Motor neuron (in vitro differentiated cells): ENCODE measurements at regions not wholly inside any gene's neighbourhood (a gene's known extent, or its start where the extent isn't known, plus 50 kb on each side); places are given as distances from the start of the nearest gene placed in this dataset.

Source experiments
- ATAC-seq, 8 experiments: fragments of 200-7000 bp; cut with Tn5 transposase; replicated peaks in 6 of 8; 2 replicates each; pipeline ENCODE4 v1.8.0; 2021; ENCODE audit warnings: mild to moderate bottlenecking in 8 of 8, moderate library complexity in 8 of 8
- H3K27ac ChIP-seq, 2 donors: fragments of 250-450 bp; sonication (Bioruptor Pico); 2 replicates each; pipeline ENCODE4 v1.9.0; 2021; ENCODE audit warnings: antibody characterized with exemption in 2 of 2, mild to moderate bottlenecking in 2 of 2, moderate library complexity in 1 of 2
- H3K4me1 ChIP-seq, 2 donors: fragments of 250-450 bp; sonication (Bioruptor Pico); replicated peaks in 1 of 2; 2 replicates each; pipeline ENCODE4 v1.6.1; 2021; ENCODE audit warnings: antibody characterized with exemption in 2 of 2, mild to moderate bottlenecking in 2 of 2, moderate library complexity in 1 of 2
- H3K4me3 ChIP-seq, 5 donors: fragments of 250-450 bp; sonication (Bioruptor Pico); 2 replicates each; pipeline ENCODE4 v1.9.0; 2021; ENCODE audit warnings: antibody characterized with exemption in 5 of 5, mild to moderate bottlenecking in 5 of 5, moderate library complexity in 4 of 5
- WGBS, 10 experiments: fragments of 450-650 bp; shearing (Covaris generic); methylation state at CpG; one replicate each; pipeline ENCODE4 v1.0.0; 2022; 5-methylcytosine and 5-hydroxymethylcytosine counted together
- in situ Hi-C, 9 experiments: fragments of 400-800 bp; cut with MboI; loops; one replicate each; pipeline ENCODE4 v1.15.0; 2021; ENCODE audit warnings: low sequenced_read_pairs in 9 of 9, low pct_unique_long_range_greater_than_20kb in 2 of 9; ENCODE audit not compliant: unreplicated experiment in 9 of 9

DNA sequence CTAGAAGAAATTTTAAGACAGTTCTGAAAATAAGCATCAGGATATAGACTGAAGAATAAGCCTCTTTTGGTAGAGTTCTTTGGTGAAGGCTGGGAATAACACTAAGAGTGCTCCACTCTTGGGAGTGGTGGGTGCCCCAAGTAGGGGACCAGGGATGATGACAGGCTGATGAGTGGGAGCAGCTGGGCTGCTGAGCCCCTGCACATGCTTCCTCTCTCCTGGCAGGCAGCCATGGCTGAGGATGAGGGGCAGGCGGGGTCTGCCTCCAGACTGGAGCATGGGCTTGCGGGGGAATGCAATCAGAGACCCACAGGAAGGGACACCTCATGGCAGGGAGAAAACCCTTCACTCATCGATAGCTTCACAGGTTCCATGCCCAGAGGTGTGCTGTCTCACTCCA lies 72.6 kb upstream of the RORA start:
- 80 to 100% (median 100%) methylated on average over 1 of the region's 3 CpGs; no CpG with 5 or more reads in 7 of the 10 experiments for WGBS, 10 experiments
- in situ Hi-C loops: no loop called here
- H3K27ac ChIP-seq: no peak overlapping the region
- H3K4me3 ChIP-seq: no peak overlapping the region
- no peaks in the 10 kb centered on the region for H3K4me1 ChIP-seq
- ATAC-seq: no peak

DNA sequence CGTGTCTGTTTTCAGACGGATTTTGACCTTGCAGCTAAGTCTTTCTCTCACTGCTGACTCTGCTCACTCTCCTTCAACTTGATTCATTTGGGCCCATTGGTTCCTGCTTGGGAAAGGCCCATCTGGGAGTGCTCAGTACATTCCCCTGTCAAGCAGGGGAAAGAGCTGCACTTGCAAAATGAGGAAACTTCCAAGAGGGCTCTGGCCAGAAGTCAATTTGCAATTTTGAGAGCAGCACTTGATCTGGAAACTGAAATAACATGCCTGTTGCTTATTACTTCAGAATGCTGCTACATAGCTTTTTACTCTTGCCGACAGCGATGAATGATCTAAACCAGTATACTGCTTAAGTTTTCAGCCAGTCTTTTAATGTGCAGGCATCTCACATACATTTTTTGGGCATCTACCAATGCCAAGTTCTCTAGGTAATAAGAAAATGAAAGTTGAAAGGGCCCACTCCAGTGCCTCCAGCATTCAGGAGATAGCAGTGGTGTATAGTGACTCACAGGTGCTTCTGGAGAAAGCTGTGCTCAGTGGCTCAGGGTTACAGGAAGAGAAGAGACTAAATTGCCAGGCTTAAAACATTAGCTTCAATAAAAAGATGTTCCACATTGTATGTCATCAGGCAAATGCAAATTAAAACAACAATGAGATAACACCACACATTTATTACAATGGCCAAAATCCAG lies 70.1 kb upstream of the RORA start:
- Histone ChIP-seq H3K4me1 (no peaks in the 10 kb centered on the region), H3K4me3 (no peak overlapping the region), H3K27ac (no peak overlapping the region)
- no peak for ATAC-seq
- 4 to 91% (median 60%) methylated on average over 1 to 4 of the region's 4 CpGs; no CpG with 5 or more reads in 3 of the 10 experiments for WGBS, 10 experiments
- in situ Hi-C loops: no loop called here

DNA sequence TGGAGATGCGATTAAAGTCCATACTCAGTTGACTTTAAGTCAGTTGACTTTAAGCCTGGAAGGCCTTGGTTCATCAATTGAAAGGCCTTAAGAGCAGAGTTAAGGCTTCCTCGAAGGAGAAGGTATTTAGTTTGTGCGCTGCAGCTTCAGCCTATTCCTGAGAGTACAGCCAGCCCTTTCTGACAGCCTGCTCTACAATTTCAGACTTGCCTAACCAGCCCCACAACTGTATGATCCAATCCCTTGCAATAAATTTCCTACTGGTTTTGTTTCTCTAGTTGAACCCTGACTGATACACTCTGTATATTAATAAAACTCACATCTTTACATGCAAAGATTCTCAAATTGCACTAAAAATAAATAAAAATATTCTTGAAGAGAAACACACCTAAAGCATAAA lies 66.1 kb upstream of the RORA start:
- H3K4me3 ChIP-seq: no peak overlapping the region
- ATAC-seq: no peak
- 43 to 100% (median 87%) methylated on average over 1 to 3 of the region's 3 CpGs; no CpG with 5 or more reads in 1 of the 10 experiments for WGBS, 10 experiments
- no peak overlapping the region for H3K27ac ChIP-seq
- H3K4me1 ChIP-seq: no peaks in the 10 kb centered on the region
- in situ Hi-C loops: no loop called here

DNA sequence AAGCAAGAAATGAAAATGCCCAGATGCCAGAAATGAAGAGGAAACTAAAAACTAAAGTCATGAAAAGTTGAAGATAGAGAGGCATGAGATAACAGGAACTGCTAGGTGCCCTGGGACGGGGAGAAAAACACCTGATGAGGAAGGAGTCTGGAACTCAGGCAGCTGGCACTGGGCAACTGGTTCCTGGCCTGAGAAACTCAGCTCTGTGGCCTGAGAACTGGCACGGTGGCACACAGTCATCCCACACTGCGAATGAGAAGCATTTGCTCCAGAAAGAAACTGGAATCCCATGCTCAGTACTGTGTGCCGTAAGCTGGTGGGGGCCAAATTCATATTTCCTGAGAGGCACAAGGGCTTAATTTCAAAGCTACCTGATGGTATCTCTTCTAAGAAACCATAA lies 53.6 kb upstream of the RORA start:
- Histone ChIP-seq H3K27ac (no peak overlapping the region), H3K4me3 (no peak overlapping the region), H3K4me1 (no peaks in the 10 kb centered on the region)
- in situ Hi-C loops: no loop called here
- 28 to 100% (median 82%) methylated on average over 1 to 4 of the region's 4 CpGs; no CpG with 5 or more reads in 1 of the 10 experiments for WGBS, 10 experiments
- ATAC-seq: no peak

DNA sequence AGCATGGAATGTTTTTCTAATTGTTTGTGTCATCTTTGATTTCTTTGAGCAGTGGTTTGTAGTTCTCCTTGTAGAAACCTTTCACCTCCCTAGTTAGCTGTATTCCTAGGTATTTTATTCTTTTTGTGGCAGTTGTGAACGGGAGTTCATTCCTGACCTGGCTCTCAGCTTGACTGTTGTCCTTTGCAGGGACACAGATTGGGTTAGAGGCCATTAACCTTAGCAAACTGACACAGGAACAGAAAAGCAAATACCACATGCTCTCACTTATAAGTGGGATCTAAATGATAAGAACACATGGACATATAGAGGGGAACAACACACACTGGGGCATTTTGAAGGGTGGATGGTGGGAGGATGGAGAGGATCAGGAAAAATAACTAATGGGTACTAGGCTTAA lies 52.2 kb upstream of the RORA start:
- ATAC-seq: no peak
- Histone ChIP-seq H3K4me3 (no peak overlapping the region), H3K4me1 (no peaks in the 10 kb centered on the region), H3K27ac (no peak overlapping the region)
- in situ Hi-C loops: no loop called here
- 0 to 78% (median 57%) methylated on average over 1 of the region's 1 CpG; no CpG with 5 or more reads in 3 of the 10 experiments for WGBS, 10 experiments
